Sigmoid colon (tissue), 6 donors: ENCODE measurements at regions not wholly inside any gene's neighbourhood (a gene's known extent, or its start where the extent isn't known, plus 50 kb on each side); places are given as distances from the start of the nearest gene placed in this dataset.
A peak's percentile ranks its signal among the peaks of the same experiment; 100 is the strongest.

Experiments used
- DNase-seq: peaks from one replicate; pipeline ENCODE4 v3.0.0-alpha.2; 2019
- H3K27ac ChIP-seq, 4 donors: fragments of 200-600 bp; sonication (generic); one replicate each; pipeline ENCODE4 v1.5.1; 2016 to 2019; ENCODE audit warnings: mild to moderate bottlenecking in 1 of 4
- H3K27me3 ChIP-seq, 3 donors: fragments of 200-600 bp; sonication (generic); one replicate each; pipeline ENCODE4 v1.5.1; 2019; ENCODE audit warnings: mild to moderate bottlenecking in 1 of 3
- H3K36me3 ChIP-seq, 4 donors: fragments of 200-600 bp; sonication (generic); one replicate each; pipeline ENCODE4 v1.5.1; 2016 to 2019
- H3K4me1 ChIP-seq, 4 donors: fragments of 200-600 bp; sonication (generic); one replicate each; pipeline ENCODE4 v1.5.1; 2017 to 2019
- H3K4me3 ChIP-seq, 4 donors: fragments of 200-600 bp; sonication (generic); one replicate each; pipeline ENCODE4 v1.5.1; 2017 to 2019; ENCODE audit warnings: mild to moderate bottlenecking in 2 of 4, moderate library complexity in 1 of 4
- H3K9me3 ChIP-seq, 4 donors: fragments of 200-600 bp in 3 of 4; sonication (generic) in 3 of 4; one replicate each; pipeline versions ENCODE4 v1.5.1 to v1.6.1; 2013 to 2019
- CTCF ChIP-seq, 4 experiments: fragments of 450-650 bp in 3 of 4; fragments of 200-600 bp in 1 of 4; IDR thresholded peaks; one replicate each; pipeline ENCODE4 v1.5.1; 2016 to 2019; ENCODE audit warnings: antibody characterized with exemption in 4 of 4, mild to moderate bottlenecking in 3 of 4, moderate library complexity in 2 of 4
- EP300 ChIP-seq, 4 donors: sonication (generic); formaldehyde crosslinking; IDR thresholded peaks; one replicate each; pipeline ENCODE4 v1.6.1; 2017; ENCODE audit warnings: antibody characterized with exemption in 4 of 4
- POLR2A ChIP-seq, 2 donors: fragments of 450-650 bp; IDR thresholded peaks; one replicate each; pipeline ENCODE4 v1.6.1; 2016; ENCODE audit warnings: antibody characterized with exemption in 2 of 2, mild to moderate bottlenecking in 2 of 2, moderate library complexity in 2 of 2
- POLR2AphosphoS5 ChIP-seq, 4 donors: sonication (generic); formaldehyde crosslinking; IDR thresholded peaks; one replicate each; pipeline ENCODE4 v1.6.1; 2017; ENCODE audit warnings: antibody characterized with exemption in 4 of 4
- WGBS, 2 donors: extraction: QIAGEN DNeasy Blood & Tissue Kit; methylation state at CpG; one replicate each; pipeline ENCODE4 v1.1.7; 2013; 5-methylcytosine and 5-hydroxymethylcytosine counted together
- intact Hi-C: fragments of 100-400 bp; cut with DNase I; formaldehyde crosslinking; loops from one replicate; pipeline ENCODE4 v1.15.1; 2023
- donor health status: healthy with polysubstance abuse.
- donor health status: healthy.

- H3K27me3 ChIP-seq, result no peaks in the 10 kb centered on the region
- H3K27ac ChIP-seq, result peak overlapping the region in 2 of 4 donors; percentile 41
- 71 to 89% methylated on average over 50 of the region's 50 CpGs for WGBS, 2 donors
- no peaks in the 10 kb centered on the region for H3K4me1 ChIP-seq
- no peak for DNase-seq
- H3K9me3 ChIP-seq, result no peaks in the 10 kb centered on the region
- TF ChIP-seq CTCF (IDR thresholded peaks at IDR 0.05), result no peak
- no peak for TF ChIP-seq POLR2A (IDR thresholded peaks at IDR 0.05)
- TF ChIP-seq EP300 (IDR thresholded peaks at IDR 0.05), result no peak
- TF ChIP-seq POLR2AphosphoS5 (IDR thresholded peaks at IDR 0.05), result no peak
- intact Hi-C loops, result no loop called here
- no peaks in the 10 kb centered on the region for H3K36me3 ChIP-seq
- H3K4me3 ChIP-seq, result peak overlapping the region; percentile 7 to 45 (median 40)
Observed at GRCh38 chr13:21318891-21319532, 140.1 kb downstream of the ZDHHC20 start.

- WGBS, 2 donors, result 98% methylated on average over 40 of the region's 40 CpGs
- Histone ChIP-seq H3K9me3 (no peaks in the 10 kb centered on the region), H3K4me3 (no peak overlapping the region), H3K27ac (no peak overlapping the region), H3K36me3 (no peaks in the 10 kb centered on the region), H3K27me3 (no peaks in the 10 kb centered on the region), H3K4me1 (no peaks in the 10 kb centered on the region)
- intact Hi-C loops, result no loop called here
- TF ChIP-seq POLR2AphosphoS5 (IDR thresholded peaks at IDR 0.05) (no peak), POLR2A (IDR thresholded peaks at IDR 0.05) (no peak)
- no peak for DNase-seq
Observed at GRCh38 chr13:21319869-21320641, 139.0 kb downstream of the ZDHHC20 start.

DNA sequence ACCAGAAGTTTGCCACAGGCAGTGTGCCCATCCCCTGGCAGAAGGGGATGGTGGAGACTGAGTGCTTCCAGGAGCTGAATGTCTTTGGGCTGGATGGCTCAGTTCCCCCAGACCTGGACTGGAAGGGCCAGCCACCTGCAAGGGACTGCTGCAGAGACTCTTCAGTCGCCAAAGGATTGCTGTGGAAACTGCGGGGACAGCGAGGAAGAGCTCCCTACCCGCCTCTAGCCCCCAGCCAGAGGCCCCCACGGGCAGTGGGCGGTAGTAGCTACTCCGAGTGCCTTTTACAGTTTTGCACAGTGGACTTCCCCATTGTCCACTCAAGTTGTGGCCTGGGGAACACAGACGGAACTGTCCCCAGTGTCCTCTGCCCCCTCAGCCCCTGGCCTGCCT, 138.5 kb downstream of the ZDHHC20 start:
- TF ChIP-seq POLR2A (IDR thresholded peaks at IDR 0.05) (no peak), CTCF (IDR thresholded peaks at IDR 0.05) (no peak), EP300 (IDR thresholded peaks at IDR 0.05) (no peak)
- Histone ChIP-seq H3K27ac (no peak overlapping the region), H3K4me1 (peaks cover 0 to 2% (median 0%) of the 10 kb centered on the region in 4 donors), H3K9me3 (no peaks in the 10 kb centered on the region), H3K4me3 (no peak overlapping the region), H3K36me3 (no peaks in the 10 kb centered on the region), H3K27me3 (no peaks in the 10 kb centered on the region)
- WGBS, 2 donors, result 88 to 90% methylated on average over 8 of the region's 8 CpGs
- intact Hi-C loops, result no loop called here
- DNase-seq, result no peak

DNA sequence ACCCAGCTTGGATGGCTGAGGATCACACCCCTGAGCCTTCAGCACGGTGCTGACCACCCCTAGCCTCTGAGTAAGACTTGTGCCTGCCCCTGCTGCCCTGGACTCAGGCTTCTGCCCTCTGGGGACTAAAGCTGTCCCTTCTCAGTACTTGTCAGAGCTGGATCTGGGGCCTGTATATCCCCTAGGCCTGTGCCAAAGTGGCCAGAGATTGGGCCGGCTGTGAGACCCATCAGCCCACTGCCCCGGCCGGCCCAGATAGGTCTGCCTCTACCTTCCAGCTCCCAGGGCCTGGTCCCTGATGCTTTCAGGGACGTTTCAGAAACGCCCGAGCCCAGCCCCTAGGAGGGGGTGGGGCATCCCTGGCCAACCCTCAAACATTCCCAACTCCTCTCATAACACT, 137.8 kb downstream of the ZDHHC20 start:
- Histone ChIP-seq H3K4me3 (no peak overlapping the region), H3K27me3 (no peaks in the 10 kb centered on the region), H3K4me1 (peaks cover 0 to 5% (median 0%) of the 10 kb centered on the region in 4 donors), H3K9me3 (no peaks in the 10 kb centered on the region), H3K36me3 (no peaks in the 10 kb centered on the region), H3K27ac (no peak overlapping the region)
- no peak for DNase-seq
- intact Hi-C loops, result no loop called here
- TF ChIP-seq POLR2A (IDR thresholded peaks at IDR 0.05) (no peak), POLR2AphosphoS5 (IDR thresholded peaks at IDR 0.05) (no peak), CTCF (IDR thresholded peaks at IDR 0.05) (no peak), EP300 (IDR thresholded peaks at IDR 0.05) (no peak)
- 78 to 79% methylated on average over 7 of the region's 7 CpGs for WGBS, 2 donors

DNA sequence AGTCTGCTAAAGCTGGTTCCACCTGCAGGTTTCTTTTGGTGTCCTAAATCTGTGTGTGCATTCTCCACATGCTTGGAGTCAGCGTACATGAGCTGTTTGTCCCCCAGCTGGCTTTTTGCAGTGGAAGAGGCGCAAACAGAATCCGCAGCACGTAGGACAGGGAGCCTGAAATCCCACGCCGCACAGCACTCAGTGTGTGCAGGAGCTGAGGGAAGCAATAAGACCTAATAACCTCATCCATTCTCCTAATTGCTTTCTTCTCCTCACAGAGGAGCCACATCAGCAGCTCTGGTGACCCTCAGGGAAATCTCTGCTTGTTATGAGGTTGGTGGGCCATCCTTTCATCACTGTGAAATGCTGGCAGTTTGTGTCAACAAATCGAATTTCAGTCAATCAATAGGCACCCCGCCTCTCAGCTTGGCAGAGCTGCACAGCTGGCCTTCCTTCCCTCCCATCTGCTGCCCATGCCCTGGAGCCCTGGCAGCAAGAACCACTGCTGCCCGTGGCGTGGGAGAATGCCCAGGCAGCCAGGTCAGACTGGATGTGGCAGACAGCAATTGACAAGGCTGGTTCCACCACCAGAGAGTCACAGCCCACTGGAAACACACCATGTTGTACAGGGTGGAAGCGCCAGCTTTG, 136.7 kb downstream of the ZDHHC20 start:
- TF ChIP-seq EP300 (IDR thresholded peaks at IDR 0.05) (no peak), POLR2AphosphoS5 (IDR thresholded peaks at IDR 0.05) (no peak), CTCF (IDR thresholded peaks at IDR 0.05) (no peak), POLR2A (IDR thresholded peaks at IDR 0.05) (no peak)
- no peak for DNase-seq

More for the DNA sequence above, 136.7 kb downstream of the ZDHHC20 start:
- 72 to 84% methylated on average over 11 of the region's 11 CpGs for WGBS, 2 donors
- no peaks in the 10 kb centered on the region for H3K27me3 ChIP-seq
- no peak overlapping the region for H3K4me3 ChIP-seq
- intact Hi-C loops, result no loop called here
- no peaks in the 10 kb centered on the region for H3K36me3 ChIP-seq
- no peak overlapping the region for H3K27ac ChIP-seq
- H3K4me1 ChIP-seq, result peaks cover 0 to 5% (median 0%) of the 10 kb centered on the region in 4 donors
- no peaks in the 10 kb centered on the region for H3K9me3 ChIP-seq
